Liver (tissue), 8 donors: ENCODE measurements at regions not wholly inside any gene's neighbourhood (a gene's known extent, or its start where the extent isn't known, plus 50 kb on each side); places are given as distances from the start of the nearest gene placed in this dataset.

Source experiments
- DNase-seq: peaks from one replicate; pipeline ENCODE4 v3.0.0-alpha.2; 2017; ENCODE audit warnings: low spot score
- H3K27ac ChIP-seq, 2 donors: one replicate each; pipeline ENCODE4 v1.7.0; 2013; ENCODE audit warnings: inconsistent platforms in 2 of 2, low read length in 2 of 2, control low read depth in 1 of 2, low read depth in 1 of 2, mild to moderate bottlenecking in 1 of 2
- H3K27me3 ChIP-seq, 4 donors: one replicate each; pipeline versions ENCODE4 v1.6.1 to v1.7.0; 2013; ENCODE audit warnings: low read length in 3 of 4, inconsistent platforms in 1 of 4, mild to moderate bottlenecking in 1 of 4, moderate library complexity in 1 of 4; ENCODE audit not compliant: control insufficient read depth in 4 of 4, insufficient read depth in 4 of 4
- H3K36me3 ChIP-seq, 4 donors: one replicate each; pipeline versions ENCODE4 v1.6.1 to v1.7.0; 2013; ENCODE audit warnings: low read length in 3 of 4, mild to moderate bottlenecking in 3 of 4, low read depth in 1 of 4, moderate library complexity in 1 of 4; ENCODE audit not compliant: control insufficient read depth in 4 of 4, insufficient read depth in 3 of 4
- H3K4me1 ChIP-seq, 4 donors: one replicate each; pipeline versions ENCODE4 v1.6.1 to v1.7.0; 2013; ENCODE audit warnings: low read length in 3 of 4, mild to moderate bottlenecking in 3 of 4, moderate library complexity in 1 of 4; ENCODE audit not compliant: control insufficient read depth in 4 of 4, insufficient read depth in 4 of 4
- H3K4me3 ChIP-seq, 3 donors: one replicate each; pipeline versions ENCODE4 v1.6.1 to v1.7.0; 2013; ENCODE audit warnings: low read length in 3 of 3, control low read depth in 1 of 3, low read depth in 1 of 3, mild to moderate bottlenecking in 1 of 3
- H3K9ac ChIP-seq, 2 donors: one replicate each; pipeline ENCODE4 v1.7.0; 2013; ENCODE audit warnings: low read length in 2 of 2, mild to moderate bottlenecking in 2 of 2, moderate library complexity in 2 of 2, control low read depth in 1 of 2, low read depth in 1 of 2
- H3K9me3 ChIP-seq, 4 donors: one replicate each; pipeline versions ENCODE4 v1.6.1 to v1.7.0; 2013; ENCODE audit warnings: low read length in 3 of 4; ENCODE audit not compliant: control insufficient read depth in 4 of 4
- EGR1 ChIP-seq, 2 donors: IDR thresholded peaks; 2 replicates each; pipeline ENCODE4 v1.6.1; 2016 to 2018; ENCODE audit warnings: antibody characterized with exemption in 2 of 2, low read depth in 2 of 2
- FOXA1 ChIP-seq: IDR thresholded peaks from 2 replicates; pipeline ENCODE4 v1.6.1; 2016; ENCODE audit warnings: antibody characterized with exemption
- FOXA2 ChIP-seq: IDR thresholded peaks from 2 replicates; pipeline ENCODE4 v1.6.1; 2016; ENCODE audit warnings: antibody characterized with exemption
- GABPA ChIP-seq, 2 donors: IDR thresholded peaks in 1 of 2; conservative IDR thresholded peaks in 1 of 2; 2 replicates each; pipeline ENCODE4 v1.6.1; 2016; ENCODE audit warnings: antibody characterized with exemption in 2 of 2, mild to moderate bottlenecking in 1 of 2, moderate library complexity in 1 of 2
- HNF4A ChIP-seq, 2 donors: conservative IDR thresholded peaks; 2 replicates each; pipeline ENCODE4 v1.6.1; 2016; ENCODE audit warnings: antibody characterized with exemption in 2 of 2, mild to moderate bottlenecking in 2 of 2
- JUND ChIP-seq, 2 donors: IDR thresholded peaks; 2 replicates each; pipeline ENCODE4 v1.6.1; 2016; ENCODE audit warnings: antibody characterized with exemption in 2 of 2
- MAX ChIP-seq: IDR thresholded peaks from 2 replicates; pipeline ENCODE4 v1.6.1; 2016; ENCODE audit warnings: antibody characterized with exemption
- NR2F2 ChIP-seq: IDR thresholded peaks from 2 replicates; pipeline ENCODE4 v1.6.1; 2016; ENCODE audit warnings: antibody characterized with exemption
- RAD21 ChIP-seq, 2 donors: IDR thresholded peaks; 2 replicates each; pipeline ENCODE4 v1.6.1; 2016; ENCODE audit warnings: antibody characterized with exemption in 2 of 2, mild to moderate bottlenecking in 2 of 2
- RXRA ChIP-seq, 2 donors: IDR thresholded peaks; 2 replicates each; pipeline ENCODE4 v1.6.1; 2017 to 2018; ENCODE audit warnings: antibody characterized with exemption in 2 of 2, mild to moderate bottlenecking in 1 of 2
- SP1 ChIP-seq: IDR thresholded peaks from 2 replicates; pipeline ENCODE4 v1.6.1; 2018; ENCODE audit warnings: antibody characterized with exemption, mild to moderate bottlenecking
- TAF1 ChIP-seq: conservative IDR thresholded peaks from 2 replicates; pipeline ENCODE4 v1.6.1; 2016; ENCODE audit warnings: antibody characterized with exemption, mild to moderate bottlenecking
- YY1 ChIP-seq: IDR thresholded peaks from 2 replicates; pipeline ENCODE4 v1.6.1; 2016; ENCODE audit warnings: antibody characterized with exemption, mild to moderate bottlenecking
- WGBS: extraction: QIAGEN DNeasy Blood & Tissue Kit; methylation state at CpG from one replicate; pipeline ENCODE4 v1.1.7; 2013; 5-methylcytosine and 5-hydroxymethylcytosine counted together
- TF ChIP-seq, protein P1 (sequence below): IDR thresholded peaks from 2 replicates; pipeline ENCODE4 v1.6.1; 2016; ENCODE audit warnings: antibody characterized with exemption, mild to moderate bottlenecking
- TF ChIP-seq, protein P2 (sequence below): IDR thresholded peaks from 2 replicates; pipeline ENCODE4 v1.6.1; 2016; ENCODE audit warnings: antibody characterized with exemption
- TF ChIP-seq, protein P3 (sequence below): fragments of 150-350 bp; IDR thresholded peaks from 2 replicates; pipeline ENCODE4 v1.5.1; 2017; ENCODE audit warnings: improper control_type of control experiment, low read depth, low read length; ENCODE audit not compliant: missing input control
- TF ChIP-seq, protein P4 (sequence below): IDR thresholded peaks from 2 replicates; pipeline ENCODE4 v1.6.1; 2016; ENCODE audit warnings: antibody characterized with exemption
- donor health status: healthy.
- donor health status: healthy.
- donor health status: healthy.
- donor health status: healthy.
- donor health status: healthy.

- Histone ChIP-seq H3K9ac (no peak overlapping the region), H3K4me3 (no peak overlapping the region), H3K27me3 (no peaks in the 10 kb centered on the region), H3K4me1 (no peaks in the 10 kb centered on the region), H3K9me3 (peaks cover 0 to 3% (median 0%) of the 10 kb centered on the region in 4 donors), H3K27ac (no peak overlapping the region), H3K36me3 (no peaks in the 10 kb centered on the region)
- DNase-seq, result no peak
- WGBS, result 53% methylated on average over 2 of the region's 2 CpGs
- TF ChIP-seq FOXA2 (no peak), FOXA1 (no peak), GABPA (IDR thresholded peaks at IDR 0.05 in 1 of 2, conservative IDR thresholded peaks at IDR 0.05 in 1 of 2) (no peak), YY1 (no peak), HNF4A (conservative IDR thresholded peaks at IDR 0.05) (no peak), RAD21 (IDR thresholded peaks at IDR 0.05) (no peak), SP1 (no peak), EGR1 (IDR thresholded peaks at IDR 0.05; ENCODE audit: low read depth in 2 of 2) (no peak), TAF1 (no peak), MAX (no peak), NR2F2 (no peak), JUND (IDR thresholded peaks at IDR 0.05) (no peak), RXRA (IDR thresholded peaks at IDR 0.05) (no peak)
- TF ChIP-seq, protein P1, sequence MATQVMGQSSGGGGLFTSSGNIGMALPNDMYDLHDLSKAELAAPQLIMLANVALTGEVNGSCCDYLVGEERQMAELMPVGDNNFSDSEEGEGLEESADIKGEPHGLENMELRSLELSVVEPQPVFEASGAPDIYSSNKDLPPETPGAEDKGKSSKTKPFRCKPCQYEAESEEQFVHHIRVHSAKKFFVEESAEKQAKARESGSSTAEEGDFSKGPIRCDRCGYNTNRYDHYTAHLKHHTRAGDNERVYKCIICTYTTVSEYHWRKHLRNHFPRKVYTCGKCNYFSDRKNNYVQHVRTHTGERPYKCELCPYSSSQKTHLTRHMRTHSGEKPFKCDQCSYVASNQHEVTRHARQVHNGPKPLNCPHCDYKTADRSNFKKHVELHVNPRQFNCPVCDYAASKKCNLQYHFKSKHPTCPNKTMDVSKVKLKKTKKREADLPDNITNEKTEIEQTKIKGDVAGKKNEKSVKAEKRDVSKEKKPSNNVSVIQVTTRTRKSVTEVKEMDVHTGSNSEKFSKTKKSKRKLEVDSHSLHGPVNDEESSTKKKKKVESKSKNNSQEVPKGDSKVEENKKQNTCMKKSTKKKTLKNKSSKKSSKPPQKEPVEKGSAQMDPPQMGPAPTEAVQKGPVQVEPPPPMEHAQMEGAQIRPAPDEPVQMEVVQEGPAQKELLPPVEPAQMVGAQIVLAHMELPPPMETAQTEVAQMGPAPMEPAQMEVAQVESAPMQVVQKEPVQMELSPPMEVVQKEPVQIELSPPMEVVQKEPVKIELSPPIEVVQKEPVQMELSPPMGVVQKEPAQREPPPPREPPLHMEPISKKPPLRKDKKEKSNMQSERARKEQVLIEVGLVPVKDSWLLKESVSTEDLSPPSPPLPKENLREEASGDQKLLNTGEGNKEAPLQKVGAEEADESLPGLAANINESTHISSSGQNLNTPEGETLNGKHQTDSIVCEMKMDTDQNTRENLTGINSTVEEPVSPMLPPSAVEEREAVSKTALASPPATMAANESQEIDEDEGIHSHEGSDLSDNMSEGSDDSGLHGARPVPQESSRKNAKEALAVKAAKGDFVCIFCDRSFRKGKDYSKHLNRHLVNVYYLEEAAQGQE, result no peak
- TF ChIP-seq, protein P2, sequence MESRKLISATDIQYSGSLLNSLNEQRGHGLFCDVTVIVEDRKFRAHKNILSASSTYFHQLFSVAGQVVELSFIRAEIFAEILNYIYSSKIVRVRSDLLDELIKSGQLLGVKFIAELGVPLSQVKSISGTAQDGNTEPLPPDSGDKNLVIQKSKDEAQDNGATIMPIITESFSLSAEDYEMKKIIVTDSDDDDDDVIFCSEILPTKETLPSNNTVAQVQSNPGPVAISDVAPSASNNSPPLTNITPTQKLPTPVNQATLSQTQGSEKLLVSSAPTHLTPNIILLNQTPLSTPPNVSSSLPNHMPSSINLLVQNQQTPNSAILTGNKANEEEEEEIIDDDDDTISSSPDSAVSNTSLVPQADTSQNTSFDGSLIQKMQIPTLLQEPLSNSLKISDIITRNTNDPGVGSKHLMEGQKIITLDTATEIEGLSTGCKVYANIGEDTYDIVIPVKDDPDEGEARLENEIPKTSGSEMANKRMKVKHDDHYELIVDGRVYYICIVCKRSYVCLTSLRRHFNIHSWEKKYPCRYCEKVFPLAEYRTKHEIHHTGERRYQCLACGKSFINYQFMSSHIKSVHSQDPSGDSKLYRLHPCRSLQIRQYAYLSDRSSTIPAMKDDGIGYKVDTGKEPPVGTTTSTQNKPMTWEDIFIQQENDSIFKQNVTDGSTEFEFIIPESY, result no peak
- TF ChIP-seq, protein P3, sequence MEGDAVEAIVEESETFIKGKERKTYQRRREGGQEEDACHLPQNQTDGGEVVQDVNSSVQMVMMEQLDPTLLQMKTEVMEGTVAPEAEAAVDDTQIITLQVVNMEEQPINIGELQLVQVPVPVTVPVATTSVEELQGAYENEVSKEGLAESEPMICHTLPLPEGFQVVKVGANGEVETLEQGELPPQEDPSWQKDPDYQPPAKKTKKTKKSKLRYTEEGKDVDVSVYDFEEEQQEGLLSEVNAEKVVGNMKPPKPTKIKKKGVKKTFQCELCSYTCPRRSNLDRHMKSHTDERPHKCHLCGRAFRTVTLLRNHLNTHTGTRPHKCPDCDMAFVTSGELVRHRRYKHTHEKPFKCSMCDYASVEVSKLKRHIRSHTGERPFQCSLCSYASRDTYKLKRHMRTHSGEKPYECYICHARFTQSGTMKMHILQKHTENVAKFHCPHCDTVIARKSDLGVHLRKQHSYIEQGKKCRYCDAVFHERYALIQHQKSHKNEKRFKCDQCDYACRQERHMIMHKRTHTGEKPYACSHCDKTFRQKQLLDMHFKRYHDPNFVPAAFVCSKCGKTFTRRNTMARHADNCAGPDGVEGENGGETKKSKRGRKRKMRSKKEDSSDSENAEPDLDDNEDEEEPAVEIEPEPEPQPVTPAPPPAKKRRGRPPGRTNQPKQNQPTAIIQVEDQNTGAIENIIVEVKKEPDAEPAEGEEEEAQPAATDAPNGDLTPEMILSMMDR, result no peak
- TF ChIP-seq, protein P4, sequence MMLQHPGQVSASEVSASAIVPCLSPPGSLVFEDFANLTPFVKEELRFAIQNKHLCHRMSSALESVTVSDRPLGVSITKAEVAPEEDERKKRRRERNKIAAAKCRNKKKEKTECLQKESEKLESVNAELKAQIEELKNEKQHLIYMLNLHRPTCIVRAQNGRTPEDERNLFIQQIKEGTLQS, result no peak
Measured at GRCh38 chr1:101745551-101746270, 251.0 kb downstream of the OLFM3 start.
